T-helper 1 cell treated with Interleukin-12 subunit alpha and Interleukin-12 subunit beta and Interleukin-4 antibody, amounts not matched to agents 30 μg/mL and 1 μg/mL, for 36 hours (primary cell): ENCODE measurements at regions not wholly inside any gene's neighbourhood (a gene's known extent, or its start where the extent isn't known, plus 50 kb on each side); places are given as distances from the start of the nearest gene placed in this dataset.

Experiments
- H3K27ac Mint-ChIP-seq: one replicate; pipeline ENCODE4 v1.8.0; 2021; ENCODE audit warnings: mild to moderate bottlenecking, mixed read lengths
- H3K27me3 Mint-ChIP-seq: one replicate; pipeline ENCODE4 v1.8.0; 2021; ENCODE audit warnings: low read depth, mixed read lengths
- H3K36me3 Mint-ChIP-seq: one replicate; pipeline ENCODE4 v1.8.0; 2021; ENCODE audit warnings: low read depth, mixed read lengths
- H3K4me1 Mint-ChIP-seq: one replicate; pipeline ENCODE4 v1.8.0; 2021; ENCODE audit warnings: low read depth, mixed read lengths
- H3K4me3 Mint-ChIP-seq: one replicate; pipeline ENCODE4 v1.8.0; 2021; ENCODE audit warnings: mild to moderate bottlenecking, moderate library complexity, mixed read lengths
- H3K9me3 Mint-ChIP-seq: one replicate; pipeline ENCODE4 v1.8.0; 2021; ENCODE audit warnings: mixed read lengths

GRCh38 chr3:30263238-30263924 is 343.0 kb upstream of the TGFBR2 start:
- Mint-ChIP-seq H3K4me3 (no peak overlapping the region), H3K9me3 (peaks cover 23% of the 10 kb centered on the region), H3K27ac (peak overlapping the region; percentile 38), H3K36me3 (peaks cover 5% of the 10 kb centered on the region), H3K4me1 (peaks cover 13% of the 10 kb centered on the region), H3K27me3 (no peaks in the 10 kb centered on the region)

- Mint-ChIP-seq H3K9me3 (peaks cover 27% of the 10 kb centered on the region), H3K27me3 (no peaks in the 10 kb centered on the region), H3K4me3 (no peak overlapping the region), H3K36me3 (peaks cover 5% of the 10 kb centered on the region), H3K4me1 (peaks cover 13% of the 10 kb centered on the region), H3K27ac (no peak overlapping the region)
These were observed 342.5 kb upstream of the TGFBR2 start for GRCh38 chr3:30263925-30264313.

- peaks cover 13% of the 10 kb centered on the region for H3K4me1 Mint-ChIP-seq
- H3K4me3 Mint-ChIP-seq = no peak overlapping the region
- H3K36me3 Mint-ChIP-seq = peaks cover 5% of the 10 kb centered on the region
- H3K9me3 Mint-ChIP-seq = peaks cover 27% of the 10 kb centered on the region
- no peak overlapping the region for H3K27ac Mint-ChIP-seq
- no peaks in the 10 kb centered on the region for H3K27me3 Mint-ChIP-seq
These were observed 339.9 kb upstream of the TGFBR2 start for GRCh38 chr3:30266524-30266923.

- Mint-ChIP-seq H3K4me1 (peaks cover 8% of the 10 kb centered on the region), H3K4me3 (no peak overlapping the region), H3K27me3 (no peaks in the 10 kb centered on the region), H3K9me3 (peaks cover 27% of the 10 kb centered on the region), H3K27ac (no peak overlapping the region), H3K36me3 (peaks cover 5% of the 10 kb centered on the region)
These were observed 338.1 kb upstream of the TGFBR2 start for GRCh38 chr3:30268288-30268687.

- no peak overlapping the region for H3K27ac Mint-ChIP-seq
- H3K4me3 Mint-ChIP-seq = no peak overlapping the region
- no peaks in the 10 kb centered on the region for H3K4me1 Mint-ChIP-seq
- peaks cover 3% of the 10 kb centered on the region for H3K36me3 Mint-ChIP-seq
- H3K9me3 Mint-ChIP-seq = peaks cover 17% of the 10 kb centered on the region
- H3K27me3 Mint-ChIP-seq = no peaks in the 10 kb centered on the region
These were observed 336.5 kb upstream of the TGFBR2 start for GRCh38 chr3:30269751-30270445.

GRCh38 chr3:30271781-30272180 is 334.6 kb upstream of the TGFBR2 start:
- no peaks in the 10 kb centered on the region for H3K27me3 Mint-ChIP-seq
- peaks cover 14% of the 10 kb centered on the region for H3K9me3 Mint-ChIP-seq
- H3K4me1 Mint-ChIP-seq = no peaks in the 10 kb centered on the region
- no peaks in the 10 kb centered on the region for H3K36me3 Mint-ChIP-seq
- H3K4me3 Mint-ChIP-seq = no peak overlapping the region
- no peak overlapping the region for H3K27ac Mint-ChIP-seq

GRCh38 chr3:30273304-30274072 is 332.9 kb upstream of the TGFBR2 start:
- Mint-ChIP-seq H3K4me3 (no peak overlapping the region), H3K36me3 (peaks cover 1% of the 10 kb centered on the region), H3K27me3 (no peaks in the 10 kb centered on the region), H3K27ac (no peak overlapping the region), H3K4me1 (no peaks in the 10 kb centered on the region), H3K9me3 (peaks cover 24% of the 10 kb centered on the region)

- Mint-ChIP-seq H3K27me3 (no peaks in the 10 kb centered on the region), H3K27ac (no peak overlapping the region), H3K4me3 (no peak overlapping the region), H3K9me3 (peaks cover 23% of the 10 kb centered on the region), H3K4me1 (no peaks in the 10 kb centered on the region), H3K36me3 (peaks cover 1% of the 10 kb centered on the region)
These were observed 328.9 kb upstream of the TGFBR2 start for GRCh38 chr3:30277494-30277893.

- H3K36me3 Mint-ChIP-seq = peaks cover 1% of the 10 kb centered on the region
- H3K9me3 Mint-ChIP-seq = peaks cover 21% of the 10 kb centered on the region
- H3K4me3 Mint-ChIP-seq = no peak overlapping the region
- H3K4me1 Mint-ChIP-seq = peaks cover 15% of the 10 kb centered on the region
- H3K27ac Mint-ChIP-seq = no peak overlapping the region
- H3K27me3 Mint-ChIP-seq = no peaks in the 10 kb centered on the region
These were observed 324.9 kb upstream of the TGFBR2 start for GRCh38 chr3:30281526-30281925.

GRCh38 chr3:30282154-30282696 is 324.2 kb upstream of the TGFBR2 start:
- Mint-ChIP-seq H3K27me3 (no peaks in the 10 kb centered on the region), H3K27ac (no peak overlapping the region), H3K4me3 (no peak overlapping the region), H3K9me3 (peaks cover 17% of the 10 kb centered on the region), H3K36me3 (peaks cover 1% of the 10 kb centered on the region), H3K4me1 (peaks cover 19% of the 10 kb centered on the region)

GRCh38 chr3:30285188-30286006 is 321.0 kb upstream of the TGFBR2 start:
- Mint-ChIP-seq H3K9me3 (peaks cover 3% of the 10 kb centered on the region), H3K36me3 (no peaks in the 10 kb centered on the region), H3K27me3 (no peaks in the 10 kb centered on the region), H3K4me1 (peaks cover 32% of the 10 kb centered on the region), H3K27ac (no peak overlapping the region), H3K4me3 (no peak overlapping the region)

- peaks cover 32% of the 10 kb centered on the region for H3K4me1 Mint-ChIP-seq
- H3K27me3 Mint-ChIP-seq = no peaks in the 10 kb centered on the region
- peak overlapping the region; percentile 39 for H3K27ac Mint-ChIP-seq
- peaks cover 3% of the 10 kb centered on the region for H3K9me3 Mint-ChIP-seq
- no peak overlapping the region for H3K4me3 Mint-ChIP-seq
- H3K36me3 Mint-ChIP-seq = no peaks in the 10 kb centered on the region
These were observed 320.3 kb upstream of the TGFBR2 start for GRCh38 chr3:30286007-30286669.

GRCh38 chr3:30286811-30287210 is 319.6 kb upstream of the TGFBR2 start:
- no peak overlapping the region for H3K4me3 Mint-ChIP-seq
- peaks cover 3% of the 10 kb centered on the region for H3K9me3 Mint-ChIP-seq
- H3K36me3 Mint-ChIP-seq = no peaks in the 10 kb centered on the region
- H3K4me1 Mint-ChIP-seq = peaks cover 37% of the 10 kb centered on the region
- H3K27me3 Mint-ChIP-seq = no peaks in the 10 kb centered on the region
- H3K27ac Mint-ChIP-seq = no peak overlapping the region
